H1 (cell line): ENCODE measurements at regions not wholly inside any gene's neighbourhood (a gene's known extent, or its start where the extent isn't known, plus 50 kb on each side); places are given as distances from the start of the nearest gene placed in this dataset.

Experiments used
- CBX8 ChIP-seq: fragments of 300-800, 300-1000 bp; sonication (generic); IDR thresholded peaks from 2 replicates; pipeline ENCODE4 v1.7.1; 2016; ENCODE audit warnings: low read depth, low read length, borderline replicate concordance
- CEBPB ChIP-seq: IDR thresholded peaks from 2 replicates; pipeline ENCODE4 v1.6.1; 2012; ENCODE audit warnings: low read depth, low read length
- CHD2 ChIP-seq: IDR thresholded peaks from 2 replicates; pipeline ENCODE4 v1.6.1; 2012; ENCODE audit warnings: low read length, improper control_type of control experiment
- CHD7 ChIP-seq: fragments of 300-600 bp; sonication (generic); IDR thresholded peaks from 2 replicates; pipeline ENCODE4 v1.7.1; 2012; ENCODE audit warnings: low read length, moderate library complexity, mild to moderate bottlenecking, inconsistent platforms; ENCODE audit not compliant: insufficient replicate concordance
- CTCF ChIP-seq, 3 experiments: IDR thresholded peaks; 1 replicate in 2 of 3; 2 replicates in 1 of 3; pipeline versions ENCODE4 v1.5.1 to v1.6.1; 2011; ENCODE audit warnings: low read length in 3 of 3, mild to moderate bottlenecking in 3 of 3, inconsistent platforms in 2 of 3, low read depth in 1 of 3, moderate library complexity in 1 of 3; ENCODE audit not compliant: insufficient read depth in 1 of 3; ENCODE audit errors: control extremely low read depth in 1 of 3
- EGR1 ChIP-seq: IDR thresholded peaks from 2 replicates; pipeline ENCODE4 v1.6.1; 2011; ENCODE audit warnings: low read depth, low read length, borderline replicate concordance
- EP300 ChIP-seq, 2 experiments: IDR thresholded peaks; 1 replicate in 1 of 2; 2 replicates in 1 of 2; pipeline ENCODE4 v1.6.1; 2011 to 2012; ENCODE audit warnings: low read depth in 2 of 2, low read length in 2 of 2, mild to moderate bottlenecking in 2 of 2, borderline replicate concordance in 1 of 2, inconsistent platforms in 1 of 2, moderate library complexity in 1 of 2
- GABPA ChIP-seq: IDR thresholded peaks from 2 replicates; pipeline ENCODE4 v1.6.1; 2011; ENCODE audit warnings: mild to moderate bottlenecking, low read length, moderate library complexity, borderline replicate concordance; ENCODE audit not compliant: insufficient read depth
- HDAC6 ChIP-seq: IDR thresholded peaks from one replicate; pipeline ENCODE4 v1.7.1; 2012; ENCODE audit warnings: low read depth, mild to moderate bottlenecking, inconsistent platforms, low read length, moderate library complexity
- MAX ChIP-seq: IDR thresholded peaks from 2 replicates; pipeline ENCODE4 v1.6.1; 2012; ENCODE audit warnings: inconsistent platforms
- NRF1 ChIP-seq: IDR thresholded peaks from 2 replicates; pipeline ENCODE4 v1.6.1; 2011; ENCODE audit warnings: mild to moderate bottlenecking, low read depth, low read length, improper control_type of control experiment
- POLR2AphosphoS5 ChIP-seq: IDR thresholded peaks from 2 replicates; pipeline ENCODE4 v1.6.1; 2011; ENCODE audit warnings: low read depth, low read length
- RXRA ChIP-seq: IDR thresholded peaks from 2 replicates; pipeline ENCODE4 v1.6.1; 2011; ENCODE audit warnings: low read depth, mild to moderate bottlenecking, low read length, moderate library complexity; ENCODE audit not compliant: insufficient read depth
- TBP ChIP-seq: IDR thresholded peaks from 2 replicates; pipeline ENCODE4 v1.6.1; 2011; ENCODE audit warnings: low read depth, low read length, improper control_type of control experiment

GRCh38 chr22:49531368-49531791 lies 296.3 kb downstream of the BRD1 start:
- no peak for TF ChIP-seq CTCF (IDR thresholded peaks at IDR 0.05; ENCODE audit: control extremely low read depth in 1 of 3, insufficient read depth in 1 of 3, low read depth in 1 of 3, low read length in 3 of 3)
- TF ChIP-seq GABPA: no peak
- TF ChIP-seq POLR2AphosphoS5: no peak
- TF ChIP-seq NRF1: no peak
- TF ChIP-seq MAX: no peak
- no peak for TF ChIP-seq CHD7
- no peak for TF ChIP-seq CEBPB
- TF ChIP-seq RXRA: no peak
- TF ChIP-seq EGR1: no peak
- TF ChIP-seq EP300 (IDR thresholded peaks at IDR 0.05; ENCODE audit: borderline replicate concordance in 1 of 2, low read depth in 2 of 2, low read length in 2 of 2): no peak
- no peak for TF ChIP-seq CBX8
- TF ChIP-seq CHD2: no peak
- no peak for TF ChIP-seq HDAC6
- no peak for TF ChIP-seq TBP
